ENCODE measurements at regions not wholly inside any gene's neighbourhood (a gene's known extent, or its start where the extent isn't known, plus 50 kb on each side); places are given as distances from the start of the nearest gene placed in this dataset.

DNA sequence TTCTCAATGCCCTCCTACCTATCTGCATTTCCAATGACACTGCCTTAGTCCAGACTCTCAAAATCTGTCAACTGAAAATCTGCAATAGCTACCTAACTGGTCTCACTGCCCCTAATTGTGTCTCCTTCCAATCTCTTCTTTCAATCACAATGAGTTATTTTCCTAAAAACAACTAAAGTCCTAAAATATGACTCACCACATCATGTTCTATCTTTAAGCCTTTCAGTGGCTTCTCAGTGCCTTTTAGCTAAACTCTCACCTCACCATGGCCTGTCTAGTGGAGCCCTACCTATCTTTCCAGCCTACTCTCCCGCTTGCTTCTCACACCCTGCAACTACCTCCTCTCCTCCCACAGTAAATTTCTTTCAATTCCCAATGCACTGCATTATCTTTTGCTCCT, 220.9 kb upstream of the PKDCC start:
- Histone ChIP-seq H3K9me3 (no peaks in the 10 kb centered on the region), H3K27ac (peak overlapping the region in 3 of 4 donors; percentile 22 to 61 (median 42)), H3K4me1 (peaks cover 11 to 24% (median 23%) of the 10 kb centered on the region in 3 donors), H3K27me3 (no peaks in the 10 kb centered on the region), H3K4me3 (no peak overlapping the region), H3K36me3 (no peaks in the 10 kb centered on the region)
- DNase-seq (no peak), FAIRE-seq (no peak), ATAC-seq (no peak)
- WGBS, 2 donors, result 94 to 96% methylated on average over 1 of the region's 1 CpG
- intact Hi-C loops (cut with DNase I), result no loop called here
- TF ChIP-seq, protein P1, sequence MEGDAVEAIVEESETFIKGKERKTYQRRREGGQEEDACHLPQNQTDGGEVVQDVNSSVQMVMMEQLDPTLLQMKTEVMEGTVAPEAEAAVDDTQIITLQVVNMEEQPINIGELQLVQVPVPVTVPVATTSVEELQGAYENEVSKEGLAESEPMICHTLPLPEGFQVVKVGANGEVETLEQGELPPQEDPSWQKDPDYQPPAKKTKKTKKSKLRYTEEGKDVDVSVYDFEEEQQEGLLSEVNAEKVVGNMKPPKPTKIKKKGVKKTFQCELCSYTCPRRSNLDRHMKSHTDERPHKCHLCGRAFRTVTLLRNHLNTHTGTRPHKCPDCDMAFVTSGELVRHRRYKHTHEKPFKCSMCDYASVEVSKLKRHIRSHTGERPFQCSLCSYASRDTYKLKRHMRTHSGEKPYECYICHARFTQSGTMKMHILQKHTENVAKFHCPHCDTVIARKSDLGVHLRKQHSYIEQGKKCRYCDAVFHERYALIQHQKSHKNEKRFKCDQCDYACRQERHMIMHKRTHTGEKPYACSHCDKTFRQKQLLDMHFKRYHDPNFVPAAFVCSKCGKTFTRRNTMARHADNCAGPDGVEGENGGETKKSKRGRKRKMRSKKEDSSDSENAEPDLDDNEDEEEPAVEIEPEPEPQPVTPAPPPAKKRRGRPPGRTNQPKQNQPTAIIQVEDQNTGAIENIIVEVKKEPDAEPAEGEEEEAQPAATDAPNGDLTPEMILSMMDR (IDR thresholded peaks at IDR 0.05), result no peak

DNA sequence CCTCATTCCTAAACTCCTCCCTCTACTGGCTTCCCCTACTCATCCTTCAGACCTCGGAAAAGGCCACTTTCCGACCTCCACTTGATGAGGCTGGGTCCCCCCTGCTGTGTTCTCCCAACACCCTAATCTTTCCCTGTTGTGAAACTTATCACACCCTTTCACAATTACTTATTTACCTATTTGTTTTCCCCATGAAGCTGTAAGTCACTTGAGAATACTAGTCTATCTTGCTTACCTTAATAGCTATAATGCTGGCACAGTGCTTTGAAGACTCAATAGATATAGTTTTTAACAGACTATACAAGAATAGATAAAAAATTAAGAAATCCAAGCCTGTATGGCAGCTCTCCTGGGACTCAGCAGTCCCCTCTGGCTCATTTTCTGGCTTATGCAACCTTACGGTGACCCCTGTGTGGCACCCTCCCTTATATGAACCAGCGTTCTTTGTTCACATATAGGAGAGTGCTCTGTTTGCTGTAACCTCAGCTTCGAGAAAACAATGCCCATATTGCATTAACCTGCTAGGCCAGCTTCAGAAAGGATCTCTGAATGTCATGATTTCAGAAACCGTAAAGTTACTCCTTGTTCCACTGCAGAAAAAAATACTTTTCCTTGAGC, 220.4 kb upstream of the PKDCC start:
- Histone ChIP-seq H3K27ac (peak overlapping the region in 3 of 4 donors; percentile 22 to 61 (median 42)), H3K4me3 (no peak overlapping the region), H3K4me1 (peaks cover 11 to 24% (median 23%) of the 10 kb centered on the region in 3 donors), H3K27me3 (no peaks in the 10 kb centered on the region), H3K36me3 (no peaks in the 10 kb centered on the region), H3K9me3 (no peaks in the 10 kb centered on the region)
- intact Hi-C loops (cut with DNase I), result no loop called here
- DNase-seq (no peak), ATAC-seq (peak in 3 of 4 donors; percentile 29 to 39 (median 31)), FAIRE-seq (no peak)
- TF ChIP-seq, protein P1 (IDR thresholded peaks at IDR 0.05), result no peak
- 36 to 37% methylated on average over 6 of the region's 6 CpGs for WGBS, 2 donors

DNA sequence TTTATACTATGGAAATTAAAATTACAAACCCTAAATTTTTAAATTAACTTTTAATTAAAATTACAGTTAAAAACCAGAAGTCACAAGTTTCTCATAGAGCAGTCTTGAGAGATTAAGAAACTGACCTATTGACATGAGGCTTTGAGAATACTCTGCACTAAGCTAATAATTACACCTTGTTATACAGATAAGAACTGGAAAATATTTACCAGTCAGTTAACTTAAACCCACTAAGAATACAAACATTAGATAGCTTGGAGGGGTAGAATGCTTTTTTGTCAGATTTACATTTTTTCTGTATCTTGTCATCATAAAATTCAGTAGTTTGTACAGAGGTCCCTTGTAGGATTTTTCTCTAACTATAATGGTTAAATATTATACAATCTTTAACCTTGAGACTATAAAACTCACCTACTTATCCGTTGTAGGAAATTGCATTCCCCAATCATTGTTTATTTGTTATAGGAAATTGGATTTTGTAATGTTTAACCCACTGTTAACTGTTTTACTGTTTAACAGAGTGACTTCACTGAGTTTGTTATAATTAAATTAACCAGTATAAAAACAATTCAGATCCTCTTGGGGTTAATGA, 219.7 kb upstream of the PKDCC start:
- intact Hi-C loops (cut with DNase I), result no loop called here
- peak; percentile 57 for FAIRE-seq
- no peak overlapping the region for H3K4me3 ChIP-seq
- H3K4me1 ChIP-seq, result peaks cover 11 to 24% (median 23%) of the 10 kb centered on the region in 3 donors
- TF ChIP-seq, protein P1 (IDR thresholded peaks at IDR 0.05), result no peak
- H3K27me3 ChIP-seq, result no peaks in the 10 kb centered on the region
- ATAC-seq, result peak; percentile 51 to 88 (median 76)
- WGBS, 2 donors, result 2 to 4% methylated on average over 1 of the region's 1 CpG
- peak overlapping the region in 2 of 4 donors; percentile 42 to 61 for H3K27ac ChIP-seq
- H3K36me3 ChIP-seq, result no peaks in the 10 kb centered on the region
- DNase-seq, result no peak
- H3K9me3 ChIP-seq, result no peaks in the 10 kb centered on the region

DNA sequence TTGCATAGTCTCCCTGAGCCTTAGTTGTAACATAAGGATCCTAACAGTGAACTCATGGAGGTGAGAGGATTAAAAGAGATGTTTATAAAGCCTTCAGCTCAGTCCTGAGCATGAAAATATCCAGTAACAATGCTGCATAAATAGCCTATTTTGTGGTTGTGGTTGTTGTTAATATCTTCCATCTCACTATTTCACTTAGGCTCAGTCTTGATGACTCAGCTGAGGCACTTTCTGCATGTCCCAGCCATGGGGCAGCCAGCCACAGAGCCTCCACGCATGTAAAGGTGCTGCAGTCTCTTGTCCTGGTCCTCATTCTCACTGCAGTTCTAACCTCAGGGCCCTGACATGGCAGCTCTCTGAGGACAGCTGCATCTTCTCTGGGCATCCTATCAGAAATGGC, 218.8 kb upstream of the PKDCC start:
- ATAC-seq, result peak in 2 of 4 donors; percentile 10 to 21
- Histone ChIP-seq H3K4me3 (no peak overlapping the region), H3K27ac (peak overlapping the region in 3 of 4 donors; percentile 18 to 56 (median 27)), H3K27me3 (no peaks in the 10 kb centered on the region), H3K9me3 (no peaks in the 10 kb centered on the region), H3K36me3 (no peaks in the 10 kb centered on the region), H3K4me1 (peaks cover 11 to 24% (median 23%) of the 10 kb centered on the region in 3 donors)
- intact Hi-C loops (cut with DNase I), result no loop called here
- no peak for FAIRE-seq
- WGBS, 2 donors, result 59 to 67% methylated on average over 1 of the region's 1 CpG
- TF ChIP-seq, protein P1 (IDR thresholded peaks at IDR 0.05), result no peak
- no peak for DNase-seq

DNA sequence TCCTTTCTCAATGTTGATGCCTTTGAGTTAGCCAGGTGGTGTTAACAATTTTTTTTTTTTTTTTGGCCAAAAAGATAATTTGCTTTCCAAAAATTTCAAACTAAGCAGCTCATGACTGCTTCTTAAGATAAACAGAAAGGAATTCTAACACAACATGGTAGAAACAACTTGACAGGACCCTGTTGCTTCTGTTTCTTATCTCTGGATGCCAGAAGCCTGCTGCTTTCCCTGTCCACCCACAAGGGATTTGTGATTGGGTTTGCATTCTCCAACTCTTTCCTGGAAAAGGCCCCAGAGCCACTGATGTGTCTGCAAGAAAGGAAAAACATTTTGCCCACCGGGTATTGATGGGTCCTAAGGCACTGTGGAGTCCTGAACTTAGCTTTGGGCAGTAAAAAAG, 217.2 kb upstream of the PKDCC start:
- Histone ChIP-seq H3K4me1 (peaks cover 11 to 24% (median 23%) of the 10 kb centered on the region in 3 donors), H3K27me3 (no peaks in the 10 kb centered on the region), H3K36me3 (no peaks in the 10 kb centered on the region), H3K27ac (no peak overlapping the region), H3K4me3 (no peak overlapping the region), H3K9me3 (no peaks in the 10 kb centered on the region)
- intact Hi-C loops (cut with DNase I), result no loop called here
- ATAC-seq (no peak), DNase-seq (no peak), FAIRE-seq (no peak)
- 63 to 77% methylated on average over 1 of the region's 1 CpG for WGBS, 2 donors
- TF ChIP-seq, protein P1 (IDR thresholded peaks at IDR 0.05), result no peak

Measured in pancreas (tissue), 10 donors.